GM18858 (cell line): ENCODE measurements at regions not wholly inside any gene's neighbourhood (a gene's known extent, or its start where the extent isn't known, plus 50 kb on each side); places are given as distances from the start of the nearest gene placed in this dataset.
"Not testable (repeated sequence)": the region's sequence is repeated elsewhere in the genome, so short reads cannot be mapped to it uniquely, and the experiment has no call there.

Source experiments
- ATAC-seq: cut with Tn5 transposase; IDR thresholded peaks from one replicate; pipeline ENCODE4 v1.9.1; 2021; ENCODE audit not compliant: unreplicated experiment

- no peak for ATAC-seq
Observed at GRCh38 chr13:26896986-26897668, 136.5 kb upstream of the GPR12 start.

GRCh38 chr13:26895808-26896466 lies 135.4 kb upstream of the GPR12 start:
- ATAC-seq: no peak

- no peak for ATAC-seq
Observed at GRCh38 chr13:26895081-26895807, 134.7 kb upstream of the GPR12 start.

GRCh38 chr13:26888632-26889031 lies 128.0 kb upstream of the GPR12 start:
- no peak for ATAC-seq

- no peak for ATAC-seq
Observed at GRCh38 chr13:26887594-26887993, 127.0 kb upstream of the GPR12 start.

- ATAC-seq: no peak
Observed at GRCh38 chr13:26883613-26884257, 123.1 kb upstream of the GPR12 start.

- no peak for ATAC-seq
Observed at GRCh38 chr13:26882731-26883130, 122.1 kb upstream of the GPR12 start.

GRCh38 chr13:26881154-26881553 lies 120.6 kb upstream of the GPR12 start:
- no peak for ATAC-seq

- no peak for ATAC-seq
Observed at GRCh38 chr13:26880735-26881134, 120.1 kb upstream of the GPR12 start.

GRCh38 chr13:26878438-26878837 lies 117.9 kb upstream of the GPR12 start:
- no peak for ATAC-seq

GRCh38 chr13:26873386-26873698 lies 112.8 kb upstream of the GPR12 start:
- no peak for ATAC-seq

- ATAC-seq: no peak
Observed at GRCh38 chr13:26872525-26873385, 112.2 kb upstream of the GPR12 start.

- ATAC-seq: no peak
Observed at GRCh38 chr13:26867451-26868091, 107.0 kb upstream of the GPR12 start.

GRCh38 chr13:26864576-26864975 lies 104.0 kb upstream of the GPR12 start:
- ATAC-seq: no peak

- ATAC-seq: no peak
Observed at GRCh38 chr13:26861941-26862340, 101.4 kb upstream of the GPR12 start.

- no peak for ATAC-seq
Observed at GRCh38 chr13:26855921-26856320, 95.3 kb upstream of the GPR12 start.

GRCh38 chr13:26855071-26855470 lies 94.5 kb upstream of the GPR12 start:
- no peak for ATAC-seq

- ATAC-seq: no peak
Observed at GRCh38 chr13:26853323-26853722, 92.7 kb upstream of the GPR12 start.

GRCh38 chr13:26847281-26847680 lies 86.7 kb upstream of the GPR12 start:
- ATAC-seq: no peak

GRCh38 chr13:26845063-26845462 lies 84.5 kb upstream of the GPR12 start:
- not testable (repeated sequence) for ATAC-seq
